H9 (cell line): ENCODE measurements at regions not wholly inside any gene's neighbourhood (a gene's known extent, or its start where the extent isn't known, plus 50 kb on each side); places are given as distances from the start of the nearest gene placed in this dataset.

ENCODE experiments used
- DNase-seq: peaks from one replicate; pipeline ENCODE4 v3.0.0-alpha.2; 2017
- H2AFZ ChIP-seq: one replicate; pipeline ENCODE4 v1.6.1; 2013; ENCODE audit warnings: mild to moderate bottlenecking, low read length, control low read depth, moderate library complexity
- H2AK5ac ChIP-seq: 2 replicates; pipeline ENCODE4 v1.6.1; 2013; ENCODE audit warnings: low read length, control low read depth, mixed read lengths; ENCODE audit not compliant: insufficient read length
- H2BK120ac ChIP-seq: one replicate; pipeline ENCODE4 v1.6.1; 2013; ENCODE audit warnings: low read depth, mild to moderate bottlenecking, low read length, control low read depth, inconsistent platforms; ENCODE audit not compliant: poor library complexity, severe bottlenecking
- H2BK12ac ChIP-seq: 2 replicates; pipeline ENCODE4 v1.6.1; 2013; ENCODE audit warnings: low read length, control low read depth, mixed read lengths, low read depth; ENCODE audit not compliant: insufficient read length
- H2BK15ac ChIP-seq: 2 replicates; pipeline ENCODE4 v1.6.1; 2013; ENCODE audit warnings: low read depth, low read length, control low read depth
- H2BK20ac ChIP-seq: one replicate; pipeline ENCODE4 v1.6.1; 2013; ENCODE audit warnings: low read depth, mild to moderate bottlenecking, low read length, control low read depth, inconsistent platforms; ENCODE audit not compliant: poor library complexity, severe bottlenecking
- H2BK5ac ChIP-seq: 2 replicates; pipeline ENCODE4 v1.6.1; 2013; ENCODE audit warnings: low read length, control low read depth, mixed read lengths; ENCODE audit not compliant: insufficient read length
- H3K14ac ChIP-seq: 2 replicates; pipeline ENCODE4 v1.6.1; 2013; ENCODE audit warnings: low read length, control low read depth; ENCODE audit not compliant: insufficient read depth
- H3K18ac ChIP-seq: 2 replicates; pipeline ENCODE4 v1.6.1; 2013; ENCODE audit warnings: low read depth, mild to moderate bottlenecking, mixed read lengths, low read length, control low read depth; ENCODE audit not compliant: insufficient read length
- H3K23ac ChIP-seq: 2 replicates; pipeline ENCODE4 v1.6.1; 2013; ENCODE audit warnings: low read length, control low read depth, mixed read lengths, low read depth; ENCODE audit not compliant: insufficient read length
- H3K23me2 ChIP-seq: 2 replicates; pipeline ENCODE4 v1.6.1; 2013; ENCODE audit warnings: low read depth, mild to moderate bottlenecking, mixed read lengths, low read length, control low read depth; ENCODE audit not compliant: insufficient read length, poor library complexity, severe bottlenecking
- H3K27ac ChIP-seq: 2 replicates; pipeline ENCODE4 v1.5.1; 2013; ENCODE audit warnings: low read length, control low read depth, mixed read lengths, low read depth; ENCODE audit not compliant: insufficient read length
- H3K27me3 ChIP-seq: 2 replicates; pipeline ENCODE4 v1.6.1; 2013; ENCODE audit warnings: low read length, control low read depth, inconsistent platforms; ENCODE audit not compliant: insufficient read depth
- H3K4ac ChIP-seq: 2 replicates; pipeline ENCODE4 v1.6.1; 2013; ENCODE audit warnings: low read depth, mild to moderate bottlenecking, control low read depth, inconsistent platforms, low read length, moderate library complexity
- H3K4me1 ChIP-seq: 2 replicates; pipeline ENCODE4 v1.6.1; 2013; ENCODE audit warnings: low read length, control low read depth, inconsistent platforms; ENCODE audit not compliant: insufficient read depth
- H3K4me2 ChIP-seq: 2 replicates; pipeline ENCODE4 v1.6.1; 2013; ENCODE audit warnings: low read length, control low read depth, mixed read lengths; ENCODE audit not compliant: insufficient read length, insufficient read depth
- H3K56ac ChIP-seq: 2 replicates; pipeline ENCODE4 v1.6.1; 2013; ENCODE audit warnings: low read depth, mild to moderate bottlenecking, mixed read lengths, low read length, control low read depth; ENCODE audit not compliant: insufficient read length
- H3K79me1 ChIP-seq: 2 replicates; pipeline ENCODE4 v1.6.1; 2013; ENCODE audit warnings: low read depth, mild to moderate bottlenecking, moderate library complexity, low read length, control low read depth, inconsistent platforms; ENCODE audit not compliant: insufficient read depth, poor library complexity, severe bottlenecking
- H3K79me2 ChIP-seq: 2 replicates; pipeline ENCODE4 v1.6.1; 2013; ENCODE audit warnings: low read length, control low read depth, inconsistent platforms; ENCODE audit not compliant: insufficient read depth
- H3K9ac ChIP-seq: 2 replicates; pipeline ENCODE4 v1.6.1; 2013; ENCODE audit warnings: low read length, control low read depth, mixed read lengths; ENCODE audit not compliant: insufficient read length; ENCODE audit errors: extremely low read depth
- H3K9me3 ChIP-seq: one replicate; pipeline ENCODE4 v1.6.1; 2013; ENCODE audit warnings: low read depth, low read length, inconsistent platforms; ENCODE audit not compliant: control insufficient read depth
- H3T11ph ChIP-seq: one replicate; pipeline ENCODE4 v1.6.1; 2013; ENCODE audit warnings: mild to moderate bottlenecking, low read length, control low read depth, inconsistent platforms
- H4K20me1 ChIP-seq: one replicate; pipeline ENCODE4 v1.6.1; 2013; ENCODE audit not compliant: control insufficient read depth, insufficient read length, insufficient read depth
- H4K5ac ChIP-seq: 2 replicates; pipeline ENCODE4 v1.6.1; 2013; ENCODE audit warnings: low read depth, mild to moderate bottlenecking, mixed read lengths, low read length, control low read depth; ENCODE audit not compliant: insufficient read length
- H4K8ac ChIP-seq: replicated peaks from 2 replicates; pipeline ENCODE4 v1.6.1; 2013; ENCODE audit warnings: low read length, control low read depth, mixed read lengths, low read depth; ENCODE audit not compliant: insufficient read length
- H4K91ac ChIP-seq: 2 replicates; pipeline ENCODE4 v1.6.1; 2013; ENCODE audit warnings: low read depth, mild to moderate bottlenecking, moderate library complexity, mixed read lengths, low read length, control low read depth; ENCODE audit not compliant: insufficient read length
- H3K27ac Mint-ChIP-seq, 3 experiments: 2 replicates in 2 of 3; 3 replicates in 1 of 3; pipeline ENCODE4 v1.8.0; 2020 to 2021; ENCODE audit warnings: mixed read lengths in 3 of 3, mild to moderate bottlenecking in 1 of 3, moderate library complexity in 1 of 3
- H3K27me3 Mint-ChIP-seq: 2 replicates; pipeline ENCODE4 v1.8.0; 2021; ENCODE audit warnings: low read depth, mild to moderate bottlenecking, moderate library complexity, mixed read lengths
- H3K36me3 Mint-ChIP-seq, 3 experiments: 2 replicates in 2 of 3; 3 replicates in 1 of 3; pipeline ENCODE4 v1.8.0; 2020 to 2021; ENCODE audit warnings: low read depth in 3 of 3, mixed read lengths in 3 of 3; ENCODE audit not compliant: insufficient read depth in 1 of 3
- H3K4me1 Mint-ChIP-seq, 2 experiments: 2 replicates each; pipeline ENCODE4 v1.8.0; 2020; ENCODE audit warnings: mixed read lengths in 2 of 2
- H3K4me3 Mint-ChIP-seq, 2 experiments: 2 replicates in 1 of 2; 3 replicates in 1 of 2; pipeline ENCODE4 v1.8.0; 2020 to 2021; ENCODE audit warnings: mild to moderate bottlenecking in 2 of 2, mixed read lengths in 2 of 2, moderate library complexity in 1 of 2
- H3K9me3 Mint-ChIP-seq, 2 experiments: 2 replicates in 1 of 2; 3 replicates in 1 of 2; pipeline ENCODE4 v1.8.0; 2020; ENCODE audit warnings: mild to moderate bottlenecking in 2 of 2, mixed read lengths in 2 of 2, moderate library complexity in 1 of 2
- WGBS: extraction: QIAGEN DNeasy Blood & Tissue Kit; methylation state at CpG from one replicate; pipeline ENCODE4 v1.1.7; 2013; ENCODE audit warnings: missing lambda C conversion rate, low lambda C conversion rate, mixed read lengths; ENCODE audit not compliant: insufficient read length; ENCODE audit errors: extremely low coverage; 5-methylcytosine and 5-hydroxymethylcytosine counted together
- TF ChIP-seq, protein P1 (sequence below): fragments of 200-600 bp; sonication (generic); conservative IDR thresholded peaks from 3 replicates; pipeline ENCODE4 v1.8.0; 2021; ENCODE audit warnings: antibody characterized with exemption, mild to moderate bottlenecking

DNA sequence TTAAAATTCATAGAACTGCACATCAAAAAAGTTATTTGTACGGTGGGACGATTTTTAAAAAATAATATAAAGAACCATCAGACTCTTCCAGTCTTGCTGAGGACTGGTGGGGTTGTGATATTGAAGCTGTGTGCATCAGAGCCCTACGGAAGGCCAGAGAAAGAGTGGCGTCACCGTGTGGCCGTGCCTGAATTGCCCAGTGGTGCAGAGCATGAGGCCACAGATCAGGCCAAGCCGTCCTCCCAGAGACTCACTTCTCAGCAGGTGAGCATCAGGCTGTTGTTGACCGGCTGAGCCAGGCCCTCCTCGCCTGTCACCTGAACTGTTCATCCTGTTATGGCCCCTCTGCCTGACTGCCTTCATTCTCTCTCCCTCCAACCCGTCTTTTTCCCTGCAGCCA is 1013.9 kb downstream of the TBC1D22A start:
- no peak overlapping the region for H4K5ac ChIP-seq
- H3K23ac ChIP-seq, result no peak overlapping the region
- no peak overlapping the region for H2BK12ac ChIP-seq
- no peak overlapping the region for H2BK5ac ChIP-seq
- TF ChIP-seq, protein P1, sequence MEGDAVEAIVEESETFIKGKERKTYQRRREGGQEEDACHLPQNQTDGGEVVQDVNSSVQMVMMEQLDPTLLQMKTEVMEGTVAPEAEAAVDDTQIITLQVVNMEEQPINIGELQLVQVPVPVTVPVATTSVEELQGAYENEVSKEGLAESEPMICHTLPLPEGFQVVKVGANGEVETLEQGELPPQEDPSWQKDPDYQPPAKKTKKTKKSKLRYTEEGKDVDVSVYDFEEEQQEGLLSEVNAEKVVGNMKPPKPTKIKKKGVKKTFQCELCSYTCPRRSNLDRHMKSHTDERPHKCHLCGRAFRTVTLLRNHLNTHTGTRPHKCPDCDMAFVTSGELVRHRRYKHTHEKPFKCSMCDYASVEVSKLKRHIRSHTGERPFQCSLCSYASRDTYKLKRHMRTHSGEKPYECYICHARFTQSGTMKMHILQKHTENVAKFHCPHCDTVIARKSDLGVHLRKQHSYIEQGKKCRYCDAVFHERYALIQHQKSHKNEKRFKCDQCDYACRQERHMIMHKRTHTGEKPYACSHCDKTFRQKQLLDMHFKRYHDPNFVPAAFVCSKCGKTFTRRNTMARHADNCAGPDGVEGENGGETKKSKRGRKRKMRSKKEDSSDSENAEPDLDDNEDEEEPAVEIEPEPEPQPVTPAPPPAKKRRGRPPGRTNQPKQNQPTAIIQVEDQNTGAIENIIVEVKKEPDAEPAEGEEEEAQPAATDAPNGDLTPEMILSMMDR, result peak; percentile 67
- Mint-ChIP-seq H3K27ac (no peak overlapping the region; a peak in 2 of 7 replicates), H3K4me3 (no peak overlapping the region), H3K4me1 (peaks cover 25 to 32% of the 10 kb centered on the region in 2 experiments), H3K9me3 (peaks cover 0 to 2% of the 10 kb centered on the region in 2 experiments; a peak in 2 of 5 replicates), H3K36me3 (no peaks in the 10 kb centered on the region; a peak in 1 of 7 replicates), H3K27me3 (peaks cover 24% of the 10 kb centered on the region)
- H4K91ac ChIP-seq, result no peak overlapping the region
- no peak overlapping the region for H3K4me2 ChIP-seq
- no peak overlapping the region for H4K8ac ChIP-seq
- no peaks in the 10 kb centered on the region for H3K79me1 ChIP-seq
- peak; percentile 75 for DNase-seq
- no peak overlapping the region for H2AK5ac ChIP-seq
- no peak overlapping the region for H3K14ac ChIP-seq
- no peak overlapping the region for H2AFZ ChIP-seq
- no peaks in the 10 kb centered on the region for H3K9me3 ChIP-seq
- H2BK20ac ChIP-seq, result no peak overlapping the region
- H3T11ph ChIP-seq, result no peak overlapping the region
- H2BK120ac ChIP-seq, result no peak overlapping the region
- H3K27ac ChIP-seq, result no peak overlapping the region
- no peaks in the 10 kb centered on the region for H3K23me2 ChIP-seq
- no peak overlapping the region for H2BK15ac ChIP-seq
- no peak overlapping the region for H3K56ac ChIP-seq
- H3K4me1 ChIP-seq, result no peaks in the 10 kb centered on the region
- H3K4ac ChIP-seq, result no peak overlapping the region
- H3K18ac ChIP-seq, result no peak overlapping the region
- no peaks in the 10 kb centered on the region for H4K20me1 ChIP-seq
- no peaks in the 10 kb centered on the region for H3K79me2 ChIP-seq
- no peaks in the 10 kb centered on the region for H3K27me3 ChIP-seq
- WGBS, result no CpG with 5 or more reads among the region's 10 CpGs
- H3K9ac ChIP-seq, result no peak overlapping the region
